DMS53 treated with DMSO at 0.1 percent for 48 hours (cell line): ENCODE measurements at regions not wholly inside any gene's neighbourhood (a gene's known extent, or its start where the extent isn't known, plus 50 kb on each side); places are given as distances from the start of the nearest gene placed in this dataset.
"Not testable (repeated sequence)": the region's sequence is repeated elsewhere in the genome, so short reads cannot be mapped to it uniquely, and the experiment has no call there.

Source experiments
- DNase-seq: peaks from one replicate; lab custom pipeline; 2025; ENCODE audit not compliant: unreplicated experiment; lab: John Stamatoyannopoulos, UW

DNA sequence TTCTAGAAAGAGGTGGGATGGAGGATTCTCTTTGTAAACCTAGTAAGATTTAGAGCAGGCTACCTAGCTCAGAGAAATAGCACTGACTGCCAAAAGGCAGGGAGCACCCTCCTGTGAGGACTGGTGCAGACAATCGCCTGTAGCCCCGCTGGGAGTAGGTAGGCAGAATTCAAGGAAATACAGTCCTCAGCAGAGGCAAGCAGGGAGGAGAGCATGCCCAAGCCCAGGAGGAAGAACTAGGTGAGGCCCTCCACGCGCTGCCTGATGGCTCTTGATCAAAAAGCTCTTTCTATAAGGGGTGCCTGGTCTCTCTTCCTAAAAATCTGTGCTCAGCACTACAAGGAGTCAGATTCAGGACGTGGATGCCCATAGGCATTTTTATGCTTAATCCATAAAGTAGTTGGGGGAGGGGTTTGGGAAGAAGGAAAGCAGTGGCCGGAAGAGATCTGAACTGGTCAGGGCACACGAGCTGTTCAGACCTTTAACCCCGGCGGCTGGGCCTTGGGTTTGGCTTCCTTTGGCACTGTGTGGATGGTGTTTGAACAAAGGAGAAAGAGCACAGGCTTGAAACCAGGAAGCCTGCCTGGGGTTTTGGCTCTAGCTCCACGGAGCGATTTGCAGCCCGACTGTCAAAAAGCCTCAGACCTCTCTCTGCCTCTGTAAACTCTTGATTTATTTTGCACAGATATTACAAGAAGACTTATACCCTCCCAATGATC is 320.6 kb downstream of the FOXO1 start:
- DNase-seq = no peak

- DNase-seq = no peak
These were observed 319.8 kb downstream of the FOXO1 start for GRCh38 chr13:40346592-40346991.

DNA sequence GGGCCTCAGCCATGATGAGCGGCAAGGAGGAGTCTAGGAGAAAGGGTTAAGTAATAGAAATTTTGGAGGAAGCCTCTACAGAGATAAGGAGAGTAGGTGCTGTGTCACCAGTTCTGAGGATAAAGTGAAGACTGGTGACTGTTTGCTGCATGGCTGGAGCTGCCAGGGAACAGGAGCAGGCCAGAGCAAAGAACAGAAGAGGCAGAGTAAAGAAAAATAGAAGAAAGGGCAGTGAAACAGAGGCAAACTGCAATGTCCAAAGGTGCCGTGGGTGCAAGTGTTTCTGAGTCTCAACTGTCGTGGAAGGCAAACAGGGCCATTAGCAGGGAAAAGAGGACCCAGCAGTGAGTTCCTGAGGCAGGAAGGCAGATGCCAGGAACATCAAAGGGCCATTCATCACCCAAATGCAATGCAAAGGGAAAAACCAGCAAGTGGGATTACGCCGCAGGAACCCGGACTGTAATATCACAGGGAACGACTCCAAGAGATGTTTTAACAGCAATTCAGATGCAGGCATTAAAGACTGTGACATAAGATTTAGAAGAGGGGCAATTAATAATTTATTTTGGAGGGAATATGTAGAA is 318.3 kb downstream of the FOXO1 start:
- no peak for DNase-seq

DNA sequence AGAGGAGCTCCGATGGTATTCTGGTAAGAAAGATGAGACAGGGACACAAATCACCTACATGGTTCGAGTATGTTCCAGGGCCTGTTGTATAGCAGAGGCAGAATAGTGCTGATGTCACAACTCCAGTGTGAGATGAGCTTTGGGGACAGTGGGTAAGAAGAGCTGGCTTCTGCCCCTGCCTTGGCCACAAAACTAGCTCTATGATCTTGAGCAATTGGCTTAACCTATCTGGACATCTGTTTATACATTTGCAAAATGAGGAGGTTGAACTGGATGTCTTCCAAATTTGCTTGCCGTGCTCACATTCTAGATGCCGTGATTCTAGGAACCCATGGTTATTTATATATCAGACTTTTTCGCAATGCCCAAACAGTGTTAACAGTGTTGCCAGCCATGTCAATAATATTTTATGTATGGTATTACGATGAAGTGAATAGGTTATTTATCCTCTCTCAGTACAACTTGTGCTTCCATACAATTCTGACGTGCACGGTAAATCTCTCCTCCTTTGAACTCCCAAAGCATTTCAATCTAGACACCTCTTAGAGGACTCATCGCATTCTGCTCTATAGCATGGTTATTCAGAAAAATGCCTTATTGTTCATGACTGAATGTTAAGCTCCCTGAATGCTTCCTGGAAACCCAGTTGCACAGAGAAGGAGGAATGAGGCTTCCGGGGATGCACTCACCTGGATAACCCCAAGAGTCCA is 316.0 kb downstream of the FOXO1 start:
- no peak for DNase-seq

DNA sequence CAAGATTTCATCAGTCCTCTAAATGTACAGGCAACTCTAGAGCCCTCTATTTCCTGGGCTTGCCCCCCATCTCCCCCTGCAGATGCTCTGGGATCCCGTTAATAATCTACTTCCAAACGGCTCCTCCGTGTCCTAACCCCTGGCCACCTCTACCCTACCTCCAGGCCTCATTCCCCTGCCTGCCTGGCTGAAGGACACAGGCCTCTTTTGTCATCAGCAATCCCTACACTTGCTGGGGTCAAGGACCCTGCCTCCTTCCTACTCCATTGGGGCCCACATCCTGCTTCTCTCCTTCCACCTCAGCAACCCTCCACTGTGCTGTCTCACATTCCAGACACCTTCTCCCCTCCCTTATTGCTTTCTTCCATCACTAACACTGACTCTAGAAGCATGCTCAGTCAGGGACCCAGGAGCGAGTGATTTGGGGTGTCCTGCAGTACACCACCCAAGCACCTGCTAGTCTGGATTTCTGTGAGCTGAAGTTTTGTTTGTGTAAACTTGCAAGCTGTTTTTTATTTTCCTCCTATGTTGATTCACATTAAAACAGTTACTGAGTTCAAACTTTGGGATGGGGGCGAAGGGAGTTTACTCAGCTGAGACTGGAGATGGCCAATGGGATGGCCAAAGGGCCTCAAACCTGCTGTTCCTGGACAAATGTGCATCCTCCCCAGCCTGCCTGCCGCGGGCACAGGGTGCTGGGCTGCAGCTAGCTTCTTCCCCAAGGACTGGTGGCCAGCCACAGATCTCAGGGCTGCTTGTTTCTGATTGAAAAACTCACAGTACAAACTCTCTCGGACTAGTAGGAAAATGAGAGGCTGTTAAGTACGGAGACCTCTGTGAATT is 314.7 kb downstream of the FOXO1 start:
- no peak for DNase-seq

GRCh38 chr13:40352380-40352778 is 314.1 kb downstream of the FOXO1 start:
- DNase-seq = no peak

DNA sequence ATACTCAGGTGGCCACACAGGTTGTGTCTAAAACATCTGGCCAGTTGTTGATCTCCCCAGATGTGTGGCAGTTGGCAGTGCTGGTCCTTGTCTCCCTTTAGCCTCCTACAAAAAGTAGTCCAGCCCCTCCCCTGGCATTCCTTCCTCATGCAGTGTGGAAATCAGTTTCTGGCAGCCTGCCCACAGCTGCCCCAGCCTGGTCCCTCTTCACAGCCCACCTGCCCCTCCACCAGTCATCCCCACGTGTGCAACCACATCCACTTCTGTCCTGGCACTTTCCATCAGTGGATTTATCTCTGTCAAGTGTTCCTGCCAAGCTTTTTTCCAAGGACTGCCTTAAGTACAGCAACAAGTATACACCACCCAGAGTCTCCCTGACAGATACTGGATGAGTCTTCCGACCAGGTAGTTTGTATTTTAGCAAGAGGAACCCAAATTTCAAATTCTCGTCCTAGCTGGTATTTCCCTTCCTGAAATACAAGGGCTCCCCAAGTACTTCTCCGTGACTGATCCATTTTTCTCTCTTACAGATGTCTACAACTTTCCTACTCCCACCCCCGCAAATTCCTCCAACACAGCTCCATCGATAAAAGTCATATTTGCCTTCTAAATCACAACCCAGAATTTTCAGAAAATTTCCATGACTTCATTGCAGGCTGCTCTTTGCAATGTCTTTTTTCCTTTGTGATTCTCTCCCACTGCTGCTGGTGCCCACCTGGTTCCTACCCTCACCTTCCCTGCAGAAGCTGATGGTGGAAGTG is 313.5 kb downstream of the FOXO1 start:
- no peak for DNase-seq

DNA sequence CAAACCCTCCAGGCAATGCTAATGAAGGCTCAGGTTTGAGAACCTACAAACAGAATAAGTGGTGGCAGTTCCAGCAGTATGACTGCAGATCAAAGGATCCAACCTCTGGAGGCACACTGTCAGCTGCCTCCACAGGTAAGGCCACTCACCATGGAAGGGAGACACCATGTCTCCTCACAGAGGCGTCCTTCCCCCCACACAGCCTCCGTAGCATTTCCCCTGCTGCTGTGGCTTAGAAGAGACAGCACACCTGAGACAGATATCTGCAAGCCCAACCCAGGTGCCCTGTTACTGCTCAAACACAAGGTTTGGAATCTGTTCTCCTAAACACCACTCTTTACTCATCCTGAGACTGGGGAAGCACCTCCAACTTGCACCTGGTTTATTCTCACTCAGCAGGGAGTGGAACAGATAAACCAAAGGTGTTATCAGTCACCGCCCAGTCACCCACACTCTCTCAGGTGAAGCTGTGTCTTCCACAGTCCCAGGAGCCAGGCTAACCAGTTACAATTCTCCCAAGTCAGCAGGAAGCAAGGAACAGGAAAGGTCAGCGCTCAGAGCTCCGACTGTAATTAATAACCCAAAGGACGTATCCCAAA is 311.2 kb downstream of the FOXO1 start:
- no peak for DNase-seq

- no peak for DNase-seq
These were observed 310.4 kb downstream of the FOXO1 start for GRCh38 chr13:40356011-40356410.

GRCh38 chr13:40356458-40356857 is 310.0 kb downstream of the FOXO1 start:
- DNase-seq = not testable (repeated sequence)

- DNase-seq = no peak
These were observed 303.9 kb downstream of the FOXO1 start for GRCh38 chr13:40362502-40362901.

- no peak for DNase-seq
These were observed 302.8 kb downstream of the FOXO1 start for GRCh38 chr13:40363653-40364052.

DNA sequence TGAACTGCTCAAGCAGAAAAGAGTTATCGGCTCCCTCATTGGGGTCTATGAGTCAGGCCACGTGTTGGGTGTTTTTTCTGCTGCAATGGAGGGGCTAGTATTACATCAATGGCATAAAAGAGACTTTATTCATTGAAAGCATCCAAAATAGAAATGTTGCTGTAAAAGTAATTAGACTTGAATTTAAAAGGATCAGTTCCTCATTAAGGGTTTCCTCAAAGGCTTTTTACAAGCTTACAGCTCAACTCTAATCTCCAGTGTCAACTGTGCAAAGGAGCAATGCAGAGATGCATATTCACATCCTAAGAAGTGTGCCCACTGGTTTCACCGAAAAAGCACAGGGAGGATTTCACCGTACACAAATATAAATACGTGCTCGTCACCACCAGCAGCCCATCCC is 300.3 kb downstream of the FOXO1 start:
- no peak for DNase-seq

DNA sequence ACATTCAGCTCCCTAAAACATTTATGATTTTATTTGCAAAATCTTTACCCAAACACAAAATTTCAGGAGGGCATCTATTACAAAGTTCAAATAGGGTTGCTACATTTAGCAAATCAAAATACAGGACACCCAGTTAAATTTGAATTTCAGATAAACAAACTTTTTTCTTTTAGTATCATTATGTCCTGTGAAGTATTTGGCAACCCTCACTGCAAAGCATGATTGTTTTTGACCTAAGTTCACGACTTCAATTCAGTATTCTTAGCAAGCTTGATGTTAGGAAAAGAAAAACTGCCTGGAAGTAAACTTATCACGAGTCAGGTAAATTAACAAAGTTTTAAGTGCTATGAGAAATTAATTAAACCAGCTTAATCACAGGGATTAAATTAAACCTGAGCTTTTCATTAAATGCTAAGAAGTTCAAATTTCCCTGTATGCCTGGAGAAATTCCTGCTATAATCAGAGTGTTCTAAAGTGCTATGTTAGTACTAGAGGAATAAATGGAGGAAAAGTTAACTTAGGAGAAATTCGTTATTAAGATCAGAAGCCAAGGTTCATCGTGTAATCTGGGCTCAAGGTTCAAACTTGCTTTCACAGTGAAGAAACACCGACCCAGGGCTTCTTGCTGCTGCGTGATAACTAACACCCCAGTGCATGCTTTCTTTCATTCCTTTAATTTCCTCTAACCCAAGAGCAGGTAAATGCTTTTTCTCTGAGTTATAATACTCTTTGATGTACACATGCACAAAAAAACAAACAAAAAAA is 298.1 kb downstream of the FOXO1 start:
- DNase-seq = no peak

DNA sequence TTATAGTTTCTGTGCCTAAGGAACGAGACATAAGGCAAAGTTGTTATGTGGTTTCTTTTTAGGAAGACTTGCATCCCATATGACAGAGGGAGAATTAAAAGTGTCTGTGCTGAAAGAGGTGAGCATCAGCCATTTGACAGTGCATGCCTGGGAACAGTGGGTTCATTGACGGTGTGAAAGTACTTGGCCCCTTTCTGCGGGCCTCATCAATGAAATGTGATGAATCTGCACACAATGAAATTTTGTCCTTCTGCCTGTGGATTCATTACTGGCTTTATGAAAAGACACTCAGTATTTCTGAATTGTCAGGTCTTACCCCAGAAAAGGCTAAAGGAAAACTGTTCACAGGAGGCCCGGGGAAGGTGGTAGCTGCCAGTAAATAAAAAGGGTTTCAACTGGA is 295.8 kb downstream of the FOXO1 start:
- DNase-seq = no peak

DNA sequence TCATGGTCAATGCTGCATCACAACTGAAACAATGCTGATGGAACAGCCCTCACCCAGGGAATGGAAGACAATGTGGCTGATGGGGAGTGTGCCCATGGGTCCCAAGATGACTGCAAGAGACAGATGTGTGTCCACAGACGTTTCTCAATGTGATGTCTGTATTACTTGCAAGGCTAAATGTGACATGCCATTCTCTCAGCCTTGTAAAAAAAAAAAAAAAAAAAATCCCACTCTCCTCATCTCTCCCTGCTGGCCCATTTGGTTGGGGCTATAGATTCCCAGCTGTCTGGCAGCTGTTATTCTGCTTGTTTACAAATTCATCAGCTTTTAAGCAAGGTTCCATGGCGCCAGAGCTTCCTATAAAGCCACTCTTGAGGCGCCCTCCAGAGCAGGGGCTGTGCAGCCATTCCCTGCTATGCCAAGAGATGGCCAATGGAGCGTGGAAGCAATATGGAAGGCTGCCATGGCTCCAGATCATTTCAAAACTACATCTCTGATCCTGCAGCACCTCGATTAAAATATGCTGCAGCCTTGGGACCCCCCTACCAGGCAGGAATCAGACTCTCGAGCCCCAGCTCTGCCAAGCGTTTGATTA is 294.8 kb downstream of the FOXO1 start:
- no peak for DNase-seq

GRCh38 chr13:40373608-40374007 is 292.8 kb downstream of the FOXO1 start:
- DNase-seq = not testable (repeated sequence)

- DNase-seq = no peak
These were observed 290.8 kb downstream of the FOXO1 start for GRCh38 chr13:40375489-40376171.
